Liver (tissue), 3 donors: ENCODE measurements at regions not wholly inside any gene's neighbourhood (a gene's known extent, or its start where the extent isn't known, plus 50 kb on each side); places are given as distances from the start of the nearest gene placed in this dataset.

ENCODE experiments used
- FOXA1 ChIP-seq: IDR thresholded peaks from 2 replicates; pipeline ENCODE4 v1.6.1; 2016; ENCODE audit warnings: antibody characterized with exemption
- GABPA ChIP-seq, 2 donors: IDR thresholded peaks in 1 of 2; conservative IDR thresholded peaks in 1 of 2; 2 replicates each; pipeline ENCODE4 v1.6.1; 2016; ENCODE audit warnings: antibody characterized with exemption in 2 of 2, mild to moderate bottlenecking in 1 of 2, moderate library complexity in 1 of 2
- HNF4G ChIP-seq: IDR thresholded peaks from 2 replicates; pipeline ENCODE4 v1.6.1; 2016; ENCODE audit warnings: antibody characterized with exemption
- JUND ChIP-seq, 2 donors: IDR thresholded peaks; 2 replicates each; pipeline ENCODE4 v1.6.1; 2016; ENCODE audit warnings: antibody characterized with exemption in 2 of 2
- RXRA ChIP-seq, 2 donors: IDR thresholded peaks; 2 replicates each; pipeline ENCODE4 v1.6.1; 2017 to 2018; ENCODE audit warnings: antibody characterized with exemption in 2 of 2, mild to moderate bottlenecking in 1 of 2
- SP1 ChIP-seq: IDR thresholded peaks from 2 replicates; pipeline ENCODE4 v1.6.1; 2018; ENCODE audit warnings: antibody characterized with exemption, mild to moderate bottlenecking
- TAF1 ChIP-seq: conservative IDR thresholded peaks from 2 replicates; pipeline ENCODE4 v1.6.1; 2016; ENCODE audit warnings: antibody characterized with exemption, mild to moderate bottlenecking
- YY1 ChIP-seq: IDR thresholded peaks from 2 replicates; pipeline ENCODE4 v1.6.1; 2016; ENCODE audit warnings: antibody characterized with exemption, mild to moderate bottlenecking
- TF ChIP-seq, protein P1 (sequence below): fragments of 150-350 bp; IDR thresholded peaks from 2 replicates; pipeline ENCODE4 v1.5.1; 2017; ENCODE audit warnings: improper control_type of control experiment, low read depth, low read length; ENCODE audit not compliant: missing input control
- TF ChIP-seq, protein P2 (sequence below): IDR thresholded peaks from 2 replicates; pipeline ENCODE4 v1.6.1; 2016; ENCODE audit warnings: antibody characterized with exemption
- TF ChIP-seq, protein P3 (sequence below): IDR thresholded peaks from 2 replicates; pipeline ENCODE4 v1.6.1; 2016; ENCODE audit warnings: antibody characterized with exemption
- TF ChIP-seq, protein P4 (sequence below): IDR thresholded peaks from 2 replicates; pipeline ENCODE4 v1.6.1; 2016; ENCODE audit warnings: antibody characterized with exemption, mild to moderate bottlenecking
- donor health status: healthy.
- donor health status: healthy.

DNA sequence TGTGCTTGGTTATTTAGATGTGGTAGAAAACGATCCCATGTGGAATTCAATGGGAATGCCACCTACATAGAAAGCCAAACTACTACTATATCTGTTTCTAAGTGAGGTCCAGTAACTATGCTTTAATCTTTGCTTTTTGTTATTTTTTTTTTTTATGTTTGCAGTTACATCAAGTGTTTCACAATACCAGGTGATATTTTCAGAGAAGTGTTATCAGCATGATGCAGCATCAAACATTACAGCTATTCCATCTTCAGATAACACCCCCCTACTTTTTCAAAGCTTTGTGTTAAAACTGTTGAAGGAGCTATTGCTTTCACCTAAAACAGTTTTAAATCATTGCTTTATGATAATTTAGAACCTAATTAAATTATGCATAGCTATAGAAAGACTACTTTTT is 163.8 kb upstream of the SLC16A7 start:
- TF ChIP-seq, protein P1, sequence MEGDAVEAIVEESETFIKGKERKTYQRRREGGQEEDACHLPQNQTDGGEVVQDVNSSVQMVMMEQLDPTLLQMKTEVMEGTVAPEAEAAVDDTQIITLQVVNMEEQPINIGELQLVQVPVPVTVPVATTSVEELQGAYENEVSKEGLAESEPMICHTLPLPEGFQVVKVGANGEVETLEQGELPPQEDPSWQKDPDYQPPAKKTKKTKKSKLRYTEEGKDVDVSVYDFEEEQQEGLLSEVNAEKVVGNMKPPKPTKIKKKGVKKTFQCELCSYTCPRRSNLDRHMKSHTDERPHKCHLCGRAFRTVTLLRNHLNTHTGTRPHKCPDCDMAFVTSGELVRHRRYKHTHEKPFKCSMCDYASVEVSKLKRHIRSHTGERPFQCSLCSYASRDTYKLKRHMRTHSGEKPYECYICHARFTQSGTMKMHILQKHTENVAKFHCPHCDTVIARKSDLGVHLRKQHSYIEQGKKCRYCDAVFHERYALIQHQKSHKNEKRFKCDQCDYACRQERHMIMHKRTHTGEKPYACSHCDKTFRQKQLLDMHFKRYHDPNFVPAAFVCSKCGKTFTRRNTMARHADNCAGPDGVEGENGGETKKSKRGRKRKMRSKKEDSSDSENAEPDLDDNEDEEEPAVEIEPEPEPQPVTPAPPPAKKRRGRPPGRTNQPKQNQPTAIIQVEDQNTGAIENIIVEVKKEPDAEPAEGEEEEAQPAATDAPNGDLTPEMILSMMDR = no peak
- TF ChIP-seq TAF1 (no peak), SP1 (no peak), YY1 (no peak), GABPA (IDR thresholded peaks at IDR 0.05 in 1 of 2, conservative IDR thresholded peaks at IDR 0.05 in 1 of 2) (no peak), FOXA1 (no peak), JUND (IDR thresholded peaks at IDR 0.05) (no peak), HNF4G (no peak), RXRA (IDR thresholded peaks at IDR 0.05) (no peak)
- TF ChIP-seq, protein P2, sequence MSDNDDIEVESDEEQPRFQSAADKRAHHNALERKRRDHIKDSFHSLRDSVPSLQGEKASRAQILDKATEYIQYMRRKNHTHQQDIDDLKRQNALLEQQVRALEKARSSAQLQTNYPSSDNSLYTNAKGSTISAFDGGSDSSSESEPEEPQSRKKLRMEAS = no peak
- TF ChIP-seq, protein P3, sequence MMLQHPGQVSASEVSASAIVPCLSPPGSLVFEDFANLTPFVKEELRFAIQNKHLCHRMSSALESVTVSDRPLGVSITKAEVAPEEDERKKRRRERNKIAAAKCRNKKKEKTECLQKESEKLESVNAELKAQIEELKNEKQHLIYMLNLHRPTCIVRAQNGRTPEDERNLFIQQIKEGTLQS = no peak
- TF ChIP-seq, protein P4, sequence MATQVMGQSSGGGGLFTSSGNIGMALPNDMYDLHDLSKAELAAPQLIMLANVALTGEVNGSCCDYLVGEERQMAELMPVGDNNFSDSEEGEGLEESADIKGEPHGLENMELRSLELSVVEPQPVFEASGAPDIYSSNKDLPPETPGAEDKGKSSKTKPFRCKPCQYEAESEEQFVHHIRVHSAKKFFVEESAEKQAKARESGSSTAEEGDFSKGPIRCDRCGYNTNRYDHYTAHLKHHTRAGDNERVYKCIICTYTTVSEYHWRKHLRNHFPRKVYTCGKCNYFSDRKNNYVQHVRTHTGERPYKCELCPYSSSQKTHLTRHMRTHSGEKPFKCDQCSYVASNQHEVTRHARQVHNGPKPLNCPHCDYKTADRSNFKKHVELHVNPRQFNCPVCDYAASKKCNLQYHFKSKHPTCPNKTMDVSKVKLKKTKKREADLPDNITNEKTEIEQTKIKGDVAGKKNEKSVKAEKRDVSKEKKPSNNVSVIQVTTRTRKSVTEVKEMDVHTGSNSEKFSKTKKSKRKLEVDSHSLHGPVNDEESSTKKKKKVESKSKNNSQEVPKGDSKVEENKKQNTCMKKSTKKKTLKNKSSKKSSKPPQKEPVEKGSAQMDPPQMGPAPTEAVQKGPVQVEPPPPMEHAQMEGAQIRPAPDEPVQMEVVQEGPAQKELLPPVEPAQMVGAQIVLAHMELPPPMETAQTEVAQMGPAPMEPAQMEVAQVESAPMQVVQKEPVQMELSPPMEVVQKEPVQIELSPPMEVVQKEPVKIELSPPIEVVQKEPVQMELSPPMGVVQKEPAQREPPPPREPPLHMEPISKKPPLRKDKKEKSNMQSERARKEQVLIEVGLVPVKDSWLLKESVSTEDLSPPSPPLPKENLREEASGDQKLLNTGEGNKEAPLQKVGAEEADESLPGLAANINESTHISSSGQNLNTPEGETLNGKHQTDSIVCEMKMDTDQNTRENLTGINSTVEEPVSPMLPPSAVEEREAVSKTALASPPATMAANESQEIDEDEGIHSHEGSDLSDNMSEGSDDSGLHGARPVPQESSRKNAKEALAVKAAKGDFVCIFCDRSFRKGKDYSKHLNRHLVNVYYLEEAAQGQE = no peak
